ENCODE measurements at regions not wholly inside any gene's neighbourhood (a gene's known extent, or its start where the extent isn't known, plus 50 kb on each side); places are given as distances from the start of the nearest gene placed in this dataset.

- Histone ChIP-seq H3K9me3 (replicated peaks; ENCODE audit: low read length) (no peaks in the 10 kb centered on the region), H3K4me2 (ENCODE audit: low read length) (no peak overlapping the region), H3K4me1 (ENCODE audit: control insufficient read depth, insufficient read depth, low read length) (no peaks in the 10 kb centered on the region), H3K36me3 (ENCODE audit: insufficient read depth, low read length) (no peaks in the 10 kb centered on the region), H3K9ac (ENCODE audit: low read depth, low read length) (no peak overlapping the region), H3K27me3 (ENCODE audit: control insufficient read depth, insufficient read depth, low read length) (peaks cover 46% of the 10 kb centered on the region), H3K4me3 (ENCODE audit: low read length) (no peak overlapping the region)
These were observed 536.9 kb upstream of the CDH4 start for GRCh38 chr20:60715172-60715571.

GRCh38 chr20:60718743-60719480 lies 533.1 kb upstream of the CDH4 start:
- Histone ChIP-seq H3K9me3 (replicated peaks; ENCODE audit: low read length) (no peaks in the 10 kb centered on the region), H3K36me3 (ENCODE audit: insufficient read depth, low read length) (no peaks in the 10 kb centered on the region), H3K9ac (ENCODE audit: low read depth, low read length) (no peak overlapping the region), H3K27me3 (ENCODE audit: control insufficient read depth, insufficient read depth, low read length) (peaks cover 30% of the 10 kb centered on the region), H3K4me3 (ENCODE audit: low read length) (no peak overlapping the region), H3K4me2 (ENCODE audit: low read length) (no peak overlapping the region), H3K4me1 (ENCODE audit: control insufficient read depth, insufficient read depth, low read length) (no peaks in the 10 kb centered on the region)

DNA sequence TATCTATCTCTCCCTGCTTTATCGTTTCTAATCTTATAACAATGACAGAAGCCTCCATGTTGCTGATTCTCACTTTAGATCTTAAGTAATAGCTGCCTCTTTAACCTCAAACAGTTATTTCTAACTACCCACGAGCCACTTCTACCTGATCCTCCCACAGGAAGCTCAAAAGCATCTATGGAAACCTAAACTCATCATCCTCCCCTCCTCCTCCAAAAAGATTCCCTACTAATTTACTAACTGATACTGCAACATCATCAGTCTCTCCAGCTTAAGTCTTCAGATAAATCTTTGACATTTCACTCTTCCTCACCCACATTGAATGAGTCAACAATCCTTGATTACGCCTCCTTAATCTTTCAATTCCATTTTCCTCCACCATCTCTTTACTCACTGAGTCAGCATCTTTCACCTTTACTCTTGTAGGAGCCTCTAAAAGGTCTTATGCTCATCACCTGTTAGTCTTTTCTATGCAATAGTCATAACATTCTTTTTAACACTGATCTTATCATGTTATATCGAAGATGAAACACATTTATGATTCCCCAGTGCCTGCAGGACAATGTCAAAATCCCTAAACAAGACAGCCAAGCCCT lies 526.7 kb upstream of the CDH4 start:
- no peak overlapping the region for H3K4me2 ChIP-seq (ENCODE audit: low read length)
- no peaks in the 10 kb centered on the region for H3K4me1 ChIP-seq (ENCODE audit: control insufficient read depth, insufficient read depth, low read length)
- no peaks in the 10 kb centered on the region for H3K9me3 ChIP-seq (replicated peaks; ENCODE audit: low read length)
- no peak overlapping the region for H3K4me3 ChIP-seq (ENCODE audit: low read length)
- peaks cover 16% of the 10 kb centered on the region for H3K27me3 ChIP-seq (ENCODE audit: control insufficient read depth, insufficient read depth, low read length)
- H3K9ac ChIP-seq (ENCODE audit: low read depth, low read length): no peak overlapping the region
- no peaks in the 10 kb centered on the region for H3K36me3 ChIP-seq (ENCODE audit: insufficient read depth, low read length)

DNA sequence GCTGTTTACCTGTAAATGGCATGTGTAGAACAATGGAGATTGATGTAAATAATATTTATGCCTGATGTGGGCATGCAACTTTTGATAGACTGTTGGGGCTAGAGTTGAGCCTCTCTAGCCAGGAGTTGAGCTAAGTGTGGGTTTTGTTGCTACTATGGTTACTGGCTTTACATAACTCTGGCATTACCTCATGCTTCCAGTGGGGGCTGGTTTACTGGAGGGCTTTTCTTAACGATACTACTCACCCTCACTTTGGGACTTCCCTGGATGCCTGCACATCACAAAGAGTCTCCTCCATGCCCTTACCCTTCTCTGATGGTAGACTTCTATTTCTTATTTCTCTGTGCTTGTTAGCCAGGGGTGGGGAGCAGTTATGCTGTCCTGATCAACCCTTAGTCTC lies 524.6 kb upstream of the CDH4 start:
- H3K4me3 ChIP-seq (ENCODE audit: low read length): no peak overlapping the region
- H3K27me3 ChIP-seq (ENCODE audit: control insufficient read depth, insufficient read depth, low read length): peaks cover 22% of the 10 kb centered on the region
- H3K9me3 ChIP-seq (replicated peaks; ENCODE audit: low read length): no peaks in the 10 kb centered on the region
- H3K9ac ChIP-seq (ENCODE audit: low read depth, low read length): no peak overlapping the region
- no peak overlapping the region for H3K4me2 ChIP-seq (ENCODE audit: low read length)
- H3K4me1 ChIP-seq (ENCODE audit: control insufficient read depth, insufficient read depth, low read length): no peaks in the 10 kb centered on the region
- H3K36me3 ChIP-seq (ENCODE audit: insufficient read depth, low read length): no peaks in the 10 kb centered on the region

DNA sequence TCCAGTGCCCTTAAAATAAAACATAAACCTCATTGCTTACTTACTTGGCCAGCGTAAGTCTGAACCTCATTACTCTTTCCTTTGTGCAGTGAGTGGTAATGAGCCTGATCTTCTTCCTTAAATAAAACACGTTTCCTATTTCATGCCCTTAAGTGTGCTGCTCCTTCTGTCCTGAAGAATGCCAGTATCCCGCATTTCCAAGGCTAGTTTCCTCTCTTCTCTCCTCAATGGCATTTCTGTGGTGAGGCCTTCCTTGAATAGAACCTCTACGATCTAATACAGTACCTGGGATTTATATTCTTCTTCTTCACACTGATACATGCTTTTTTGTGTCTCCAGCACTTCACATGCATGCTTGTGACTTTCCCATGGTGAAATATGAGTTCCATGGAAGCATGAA lies 523.4 kb upstream of the CDH4 start:
- no peaks in the 10 kb centered on the region for H3K36me3 ChIP-seq (ENCODE audit: insufficient read depth, low read length)
- H3K4me2 ChIP-seq (ENCODE audit: low read length): no peak overlapping the region
- H3K9me3 ChIP-seq (replicated peaks; ENCODE audit: low read length): no peaks in the 10 kb centered on the region
- H3K4me1 ChIP-seq (ENCODE audit: control insufficient read depth, insufficient read depth, low read length): no peaks in the 10 kb centered on the region
- H3K9ac ChIP-seq (ENCODE audit: low read depth, low read length): no peak overlapping the region
- H3K4me3 ChIP-seq (ENCODE audit: low read length): no peak overlapping the region
- H3K27me3 ChIP-seq (ENCODE audit: control insufficient read depth, insufficient read depth, low read length): peaks cover 26% of the 10 kb centered on the region

GRCh38 chr20:60729135-60729900 lies 522.7 kb upstream of the CDH4 start:
- H3K36me3 ChIP-seq (ENCODE audit: insufficient read depth, low read length): no peaks in the 10 kb centered on the region
- H3K27me3 ChIP-seq (ENCODE audit: control insufficient read depth, insufficient read depth, low read length): peaks cover 28% of the 10 kb centered on the region
- no peaks in the 10 kb centered on the region for H3K4me1 ChIP-seq (ENCODE audit: control insufficient read depth, insufficient read depth, low read length)
- H3K4me2 ChIP-seq (ENCODE audit: low read length): no peak overlapping the region
- no peak overlapping the region for H3K9ac ChIP-seq (ENCODE audit: low read depth, low read length)
- H3K4me3 ChIP-seq (ENCODE audit: low read length): no peak overlapping the region
- no peaks in the 10 kb centered on the region for H3K9me3 ChIP-seq (replicated peaks; ENCODE audit: low read length)

- H3K4me1 ChIP-seq (ENCODE audit: control insufficient read depth, insufficient read depth, low read length): no peaks in the 10 kb centered on the region
- H3K4me3 ChIP-seq (ENCODE audit: low read length): no peak overlapping the region
- peaks cover 21% of the 10 kb centered on the region for H3K27me3 ChIP-seq (ENCODE audit: control insufficient read depth, insufficient read depth, low read length)
- H3K9ac ChIP-seq (ENCODE audit: low read depth, low read length): no peak overlapping the region
- no peak overlapping the region for H3K4me2 ChIP-seq (ENCODE audit: low read length)
- H3K36me3 ChIP-seq (ENCODE audit: insufficient read depth, low read length): no peaks in the 10 kb centered on the region
- H3K9me3 ChIP-seq (replicated peaks; ENCODE audit: low read length): no peaks in the 10 kb centered on the region
These were observed 519.7 kb upstream of the CDH4 start for GRCh38 chr20:60732322-60732721.

DNA sequence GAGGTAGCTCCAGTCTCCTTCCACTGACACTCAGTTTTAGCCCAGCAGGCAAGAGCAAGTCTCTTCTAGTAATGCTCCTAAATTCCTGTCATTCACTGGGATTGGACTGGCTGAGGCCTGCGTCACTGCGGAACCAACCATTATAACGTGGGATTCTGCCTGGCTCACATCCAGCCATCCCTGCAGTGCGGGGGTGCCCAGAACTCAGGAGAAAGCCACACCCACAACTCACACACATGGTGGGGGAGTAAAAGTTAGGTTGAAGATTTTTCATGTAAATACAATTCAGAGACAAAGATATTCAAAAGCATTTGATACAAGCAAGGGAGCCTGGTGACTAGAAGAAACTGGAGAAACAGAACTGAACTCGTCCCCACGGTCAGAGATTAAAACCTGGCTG lies 504.0 kb upstream of the CDH4 start:
- no peaks in the 10 kb centered on the region for H3K4me1 ChIP-seq (ENCODE audit: control insufficient read depth, insufficient read depth, low read length)
- no peak overlapping the region for H3K4me2 ChIP-seq (ENCODE audit: low read length)
- no peaks in the 10 kb centered on the region for H3K9me3 ChIP-seq (replicated peaks; ENCODE audit: low read length)
- H3K9ac ChIP-seq (ENCODE audit: low read depth, low read length): no peak overlapping the region
- no peak overlapping the region for H3K4me3 ChIP-seq (ENCODE audit: low read length)
- H3K27me3 ChIP-seq (ENCODE audit: control insufficient read depth, insufficient read depth, low read length): peaks cover 22% of the 10 kb centered on the region
- no peaks in the 10 kb centered on the region for H3K36me3 ChIP-seq (ENCODE audit: insufficient read depth, low read length)

DNA sequence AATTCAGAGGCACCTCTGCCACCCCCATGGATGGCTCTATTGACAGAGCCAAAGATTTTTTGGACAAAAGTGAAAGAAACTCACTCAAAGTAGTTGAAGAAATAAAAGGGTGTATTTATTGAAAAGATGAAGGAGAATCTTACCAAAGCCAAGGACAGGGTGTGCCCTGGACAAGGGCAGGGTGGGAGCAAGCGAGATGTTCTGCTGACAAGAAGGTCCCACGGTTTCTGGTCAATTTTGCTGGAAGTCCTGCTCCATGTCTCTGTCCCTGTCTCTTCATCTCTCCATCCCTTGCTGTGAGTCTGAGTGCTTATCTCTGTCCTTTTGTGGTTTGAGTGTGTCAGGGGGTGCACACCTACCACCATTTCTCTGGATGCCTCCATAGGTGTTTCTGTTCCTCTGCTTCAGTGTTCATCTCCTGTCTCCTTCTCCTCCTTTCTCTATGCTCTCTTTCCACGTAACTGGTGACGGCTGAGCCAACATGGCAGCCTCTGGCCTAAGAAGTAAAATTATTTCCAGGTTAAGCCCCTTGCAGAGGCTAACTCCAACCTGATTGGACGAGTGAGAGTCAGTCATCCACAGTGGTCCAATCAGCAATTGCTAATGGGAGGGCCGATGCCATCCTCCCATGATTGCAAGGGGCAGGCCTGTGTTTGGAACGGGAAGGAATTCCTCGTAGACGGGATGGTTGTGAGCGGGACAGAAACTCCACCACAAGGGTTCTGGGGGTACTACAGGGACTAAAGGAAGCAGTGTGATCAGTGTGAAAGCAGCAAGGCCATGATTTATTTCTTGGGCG lies 502.1 kb upstream of the CDH4 start:
- Histone ChIP-seq H3K4me3 (ENCODE audit: low read length) (no peak overlapping the region), H3K27me3 (ENCODE audit: control insufficient read depth, insufficient read depth, low read length) (peaks cover 22% of the 10 kb centered on the region), H3K4me2 (ENCODE audit: low read length) (no peak overlapping the region), H3K9me3 (replicated peaks; ENCODE audit: low read length) (no peaks in the 10 kb centered on the region), H3K36me3 (ENCODE audit: insufficient read depth, low read length) (no peaks in the 10 kb centered on the region), H3K9ac (ENCODE audit: low read depth, low read length) (no peak overlapping the region), H3K4me1 (ENCODE audit: control insufficient read depth, insufficient read depth, low read length) (no peaks in the 10 kb centered on the region)

GRCh38 chr20:60750909-60751308 lies 501.2 kb upstream of the CDH4 start:
- Histone ChIP-seq H3K4me1 (ENCODE audit: control insufficient read depth, insufficient read depth, low read length) (no peaks in the 10 kb centered on the region), H3K9ac (ENCODE audit: low read depth, low read length) (no peak overlapping the region), H3K27me3 (ENCODE audit: control insufficient read depth, insufficient read depth, low read length) (peaks cover 19% of the 10 kb centered on the region), H3K4me2 (ENCODE audit: low read length) (no peak overlapping the region), H3K36me3 (ENCODE audit: insufficient read depth, low read length) (no peaks in the 10 kb centered on the region), H3K4me3 (ENCODE audit: low read length) (no peak overlapping the region), H3K9me3 (replicated peaks; ENCODE audit: low read length) (no peaks in the 10 kb centered on the region)

GRCh38 chr20:60751826-60752225 lies 500.2 kb upstream of the CDH4 start:
- Histone ChIP-seq H3K9ac (ENCODE audit: low read depth, low read length) (no peak overlapping the region), H3K4me2 (ENCODE audit: low read length) (no peak overlapping the region), H3K27me3 (ENCODE audit: control insufficient read depth, insufficient read depth, low read length) (peaks cover 17% of the 10 kb centered on the region), H3K9me3 (replicated peaks; ENCODE audit: low read length) (no peaks in the 10 kb centered on the region), H3K36me3 (ENCODE audit: insufficient read depth, low read length) (no peaks in the 10 kb centered on the region), H3K4me1 (ENCODE audit: control insufficient read depth, insufficient read depth, low read length) (no peaks in the 10 kb centered on the region), H3K4me3 (ENCODE audit: low read length) (no peak overlapping the region)
